ENCODE measurements at regions not wholly inside any gene's neighbourhood (a gene's known extent, or its start where the extent isn't known, plus 50 kb on each side); places are given as distances from the start of the nearest gene placed in this dataset.

- Histone ChIP-seq H3K27ac (no peak overlapping the region), H3K27me3 (no peaks in the 10 kb centered on the region), H3K4me3 (no peak overlapping the region), H3K9me3 (ENCODE audit: low read depth) (no peaks in the 10 kb centered on the region), H3K4me1 (ENCODE audit: low read depth) (no peaks in the 10 kb centered on the region), H3K36me3 (no peaks in the 10 kb centered on the region)
- TF ChIP-seq CTCF (IDR thresholded peaks at IDR 0.05; ENCODE audit: low read depth, low read length) = no peak
- peak in 1 of 2 donors; percentile 4 for DNase-seq (ENCODE audit: low read depth in 1 of 2, low spot score in 1 of 2)
Measured at GRCh38 chr11:23284631-23285030, 424.4 kb upstream of the CCDC179 start.

- no peak overlapping the region for H3K4me3 ChIP-seq
- no peak for TF ChIP-seq CTCF (IDR thresholded peaks at IDR 0.05; ENCODE audit: low read depth, low read length)
- H3K27me3 ChIP-seq = no peaks in the 10 kb centered on the region
- no peaks in the 10 kb centered on the region for H3K4me1 ChIP-seq (ENCODE audit: low read depth)
- no peak for DNase-seq (ENCODE audit: low read depth in 1 of 2, low spot score in 1 of 2)
- H3K9me3 ChIP-seq (ENCODE audit: low read depth) = no peaks in the 10 kb centered on the region
- no peaks in the 10 kb centered on the region for H3K36me3 ChIP-seq
- H3K27ac ChIP-seq = no peak overlapping the region
Measured at GRCh38 chr11:23288003-23288783, 427.9 kb upstream of the CCDC179 start.

GRCh38 chr11:23295241-23295640 is 435.0 kb upstream of the CCDC179 start:
- TF ChIP-seq CTCF (IDR thresholded peaks at IDR 0.05; ENCODE audit: low read depth, low read length) = no peak
- Histone ChIP-seq H3K9me3 (ENCODE audit: low read depth) (no peaks in the 10 kb centered on the region), H3K4me3 (no peak overlapping the region), H3K36me3 (no peaks in the 10 kb centered on the region), H3K4me1 (ENCODE audit: low read depth) (no peaks in the 10 kb centered on the region), H3K27ac (no peak overlapping the region), H3K27me3 (no peaks in the 10 kb centered on the region)
- DNase-seq (ENCODE audit: low read depth in 1 of 2, low spot score in 1 of 2) = no peak

- DNase-seq (ENCODE audit: low read depth in 1 of 2, low spot score in 1 of 2) = no peak
- Histone ChIP-seq H3K36me3 (no peaks in the 10 kb centered on the region), H3K4me3 (no peak overlapping the region), H3K27me3 (no peaks in the 10 kb centered on the region), H3K27ac (no peak overlapping the region), H3K4me1 (ENCODE audit: low read depth) (no peaks in the 10 kb centered on the region), H3K9me3 (ENCODE audit: low read depth) (no peaks in the 10 kb centered on the region)
- TF ChIP-seq CTCF (IDR thresholded peaks at IDR 0.05; ENCODE audit: low read depth, low read length) = no peak
Measured at GRCh38 chr11:23308041-23308440, 447.8 kb upstream of the CCDC179 start.

- DNase-seq (ENCODE audit: low read depth in 1 of 2, low spot score in 1 of 2) = peak in 1 of 2 donors; percentile 39
Measured at GRCh38 chr11:23310276-23310675, 450.0 kb upstream of the CCDC179 start.

More at GRCh38 chr11:23310276-23310675, 450.0 kb upstream of the CCDC179 start:
- H3K4me3 ChIP-seq = no peak overlapping the region
- no peaks in the 10 kb centered on the region for H3K36me3 ChIP-seq
- H3K27me3 ChIP-seq = no peaks in the 10 kb centered on the region
- no peaks in the 10 kb centered on the region for H3K9me3 ChIP-seq (ENCODE audit: low read depth)
- no peaks in the 10 kb centered on the region for H3K4me1 ChIP-seq (ENCODE audit: low read depth)
- no peak for TF ChIP-seq CTCF (IDR thresholded peaks at IDR 0.05; ENCODE audit: low read depth, low read length)
- H3K27ac ChIP-seq = no peak overlapping the region

Measured in cardiac muscle cell (in vitro differentiated cells and primary cell).